NCI-H2171 (cell line): ENCODE measurements at regions not wholly inside any gene's neighbourhood (a gene's known extent, or its start where the extent isn't known, plus 50 kb on each side); places are given as distances from the start of the nearest gene placed in this dataset.

Experiments used
- DNase-seq: peaks from one replicate; lab custom pipeline; 2025; lab: John Stamatoyannopoulos, UW

GRCh38 chr22:19621373-19622060 is 92.8 kb upstream of the SEPTIN5 start:
- DNase-seq, result no peak

GRCh38 chr22:19622061-19622441 is 92.3 kb upstream of the SEPTIN5 start:
- DNase-seq, result no peak

GRCh38 chr22:19625331-19626041 is 88.8 kb upstream of the SEPTIN5 start:
- no peak for DNase-seq

GRCh38 chr22:19626042-19626587 is 88.2 kb upstream of the SEPTIN5 start:
- DNase-seq, result peak; percentile 86

GRCh38 chr22:19626666-19627065 is 87.6 kb upstream of the SEPTIN5 start:
- DNase-seq, result no peak

GRCh38 chr22:19628038-19628776 is 86.1 kb upstream of the SEPTIN5 start:
- DNase-seq, result no peak

GRCh38 chr22:19629331-19629719 is 85.0 kb upstream of the SEPTIN5 start:
- no peak for DNase-seq

GRCh38 chr22:19629720-19630419 is 84.4 kb upstream of the SEPTIN5 start:
- peak; percentile 78 for DNase-seq

- DNase-seq, result no peak
Measured at GRCh38 chr22:19630614-19631013, 83.7 kb upstream of the SEPTIN5 start.

GRCh38 chr22:19631899-19632667 is 82.2 kb upstream of the SEPTIN5 start:
- no peak for DNase-seq

GRCh38 chr22:19632668-19633148 is 81.6 kb upstream of the SEPTIN5 start:
- no peak for DNase-seq

GRCh38 chr22:19634226-19634975 is 79.9 kb upstream of the SEPTIN5 start:
- DNase-seq, result no peak

GRCh38 chr22:19635644-19636043 is 78.7 kb upstream of the SEPTIN5 start:
- no peak for DNase-seq

GRCh38 chr22:19636696-19637407 is 77.5 kb upstream of the SEPTIN5 start:
- no peak for DNase-seq

GRCh38 chr22:19637408-19638281 is 76.7 kb upstream of the SEPTIN5 start:
- no peak for DNase-seq

GRCh38 chr22:19638282-19639015 is 75.9 kb upstream of the SEPTIN5 start:
- DNase-seq, result no peak

- no peak for DNase-seq
Measured at GRCh38 chr22:19639610-19640135, 74.6 kb upstream of the SEPTIN5 start.

GRCh38 chr22:19640306-19640705 is 74.0 kb upstream of the SEPTIN5 start:
- DNase-seq, result no peak
